H7 (cell line): ENCODE measurements at regions not wholly inside any gene's neighbourhood (a gene's known extent, or its start where the extent isn't known, plus 50 kb on each side); places are given as distances from the start of the nearest gene placed in this dataset.
"Not testable (repeated sequence)": the region's sequence is repeated elsewhere in the genome, so short reads cannot be mapped to it uniquely, and the experiment has no call there.

Experiments
- DNase-seq: peaks from one replicate; pipeline ENCODE4 v3.0.0; 2012
- H3K27me3 ChIP-seq: 2 replicates; pipeline ENCODE4 v1.6.0; 2011; ENCODE audit warnings: mild to moderate bottlenecking, low read length; ENCODE audit not compliant: control insufficient read depth, insufficient read depth
- H3K36me3 ChIP-seq: replicated peaks from 2 replicates; pipeline ENCODE4 v1.5.1; 2011; ENCODE audit warnings: low read length; ENCODE audit not compliant: control insufficient read depth, insufficient read depth
- H3K4me3 ChIP-seq: 2 replicates; pipeline ENCODE4 v1.5.1; 2011; ENCODE audit warnings: low read depth, mild to moderate bottlenecking, control low read depth, low read length, moderate library complexity; ENCODE audit not compliant: insufficient read depth

DNA sequence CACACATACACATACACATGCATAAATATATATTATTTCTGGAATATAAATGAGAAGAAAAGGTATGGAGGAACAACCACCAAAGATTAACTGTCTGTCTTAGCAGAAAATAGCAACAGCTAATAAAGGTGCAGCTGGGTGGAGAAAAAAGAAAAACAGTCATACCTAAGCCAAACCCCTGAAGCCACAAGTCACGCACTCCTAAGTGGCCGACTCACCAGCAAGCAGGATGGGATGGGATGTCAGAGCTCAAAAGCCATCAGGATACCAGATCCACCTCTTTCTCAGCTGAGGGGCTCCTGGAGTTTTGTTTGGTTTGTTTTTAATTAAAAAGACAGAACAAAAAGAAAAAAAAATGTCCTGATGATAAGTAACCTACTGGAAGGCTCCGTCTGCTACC, 64.7 kb upstream of the HIVEP3 start:
- Histone ChIP-seq H3K4me3 (no peak overlapping the region), H3K27me3 (no peaks in the 10 kb centered on the region), H3K36me3 (no peaks in the 10 kb centered on the region)
- DNase-seq = no peak

- DNase-seq = no peak
- Histone ChIP-seq H3K4me3 (no peak overlapping the region), H3K36me3 (no peaks in the 10 kb centered on the region), H3K27me3 (no peaks in the 10 kb centered on the region)
Measured at GRCh38 chr1:41981796-41982195, 63.1 kb upstream of the HIVEP3 start.

DNA sequence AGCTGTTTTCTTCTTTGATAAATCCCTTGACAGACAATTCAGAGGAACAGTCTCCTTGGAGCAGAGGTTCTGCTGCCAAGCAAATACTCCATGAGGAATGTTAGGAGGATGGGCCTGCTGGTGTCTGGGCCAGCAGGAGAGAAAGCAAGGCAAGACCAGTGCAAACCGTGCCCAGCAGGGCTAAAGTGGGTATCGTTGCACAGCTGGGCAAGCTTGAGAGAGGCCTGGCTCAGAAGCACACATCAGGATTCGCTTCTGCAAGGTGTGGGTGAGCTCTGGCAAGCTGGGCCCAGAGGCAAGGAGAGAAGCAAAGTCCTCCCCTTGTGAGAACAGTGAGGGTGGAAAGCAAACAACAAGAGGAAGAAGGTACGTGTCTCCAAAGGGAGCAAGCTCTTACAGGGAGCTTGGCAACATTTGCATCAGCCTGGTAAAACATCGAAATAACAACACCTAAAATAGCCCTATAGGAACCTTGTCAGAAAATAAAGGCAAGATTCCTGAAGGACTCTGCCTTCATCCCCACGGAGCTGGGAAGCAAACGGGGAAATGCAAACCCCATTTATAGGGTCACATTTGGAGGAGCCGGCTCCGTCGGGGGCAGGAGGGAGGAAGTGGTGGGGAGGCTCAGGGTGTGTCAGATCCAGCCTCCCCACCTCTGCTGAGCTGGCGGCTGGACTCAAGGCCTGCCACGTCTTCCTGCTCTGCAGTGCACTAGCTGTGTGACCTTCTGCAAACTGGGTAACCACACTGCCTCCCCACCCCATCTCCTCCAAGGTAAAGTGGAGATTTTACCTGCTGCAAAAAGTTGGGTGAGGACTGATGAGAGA, 62.3 kb upstream of the HIVEP3 start:
- Histone ChIP-seq H3K4me3 (no peak overlapping the region), H3K27me3 (no peaks in the 10 kb centered on the region), H3K36me3 (no peaks in the 10 kb centered on the region)
- peak; percentile 31 for DNase-seq

DNA sequence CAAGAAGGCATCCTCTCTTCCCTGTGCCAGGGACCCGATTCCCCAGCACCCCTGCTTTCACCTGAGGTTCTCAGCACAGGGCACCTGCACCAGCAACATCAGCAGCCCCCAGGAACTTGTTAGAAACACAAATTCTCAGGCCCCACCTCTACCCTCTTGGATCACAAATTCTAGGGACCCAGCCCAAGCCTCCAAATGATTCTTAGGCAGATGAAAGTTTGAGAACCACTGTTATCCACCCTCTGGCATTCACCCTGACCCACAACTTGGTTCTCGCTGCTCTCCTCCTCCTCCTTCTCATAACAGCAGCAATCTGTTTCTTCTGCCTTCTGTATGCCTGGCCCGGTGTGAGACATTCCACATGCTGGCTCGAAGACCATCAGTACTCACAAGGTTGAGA, 60.3 kb upstream of the HIVEP3 start:
- Histone ChIP-seq H3K27me3 (no peaks in the 10 kb centered on the region), H3K36me3 (no peaks in the 10 kb centered on the region), H3K4me3 (no peak overlapping the region)
- DNase-seq = no peak

DNA sequence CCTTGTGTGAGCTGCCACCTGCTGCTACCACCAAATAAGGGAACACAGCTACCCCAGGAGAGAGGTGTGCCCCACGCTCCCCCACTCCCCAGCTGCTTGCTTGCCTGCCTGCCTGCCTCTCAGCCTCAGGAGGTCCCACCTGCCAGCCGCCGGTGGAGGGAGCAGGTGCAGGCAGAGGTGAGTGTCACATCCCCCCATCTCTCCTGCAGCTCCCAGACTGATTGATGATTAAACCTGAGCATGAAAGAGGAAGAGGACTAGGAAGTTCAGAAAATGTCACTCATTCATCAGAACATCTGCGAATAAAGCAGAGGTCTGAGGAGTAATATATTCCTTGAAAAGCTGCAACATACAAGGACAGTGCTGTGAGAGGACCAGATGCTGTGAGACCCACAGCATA, 58.6 kb upstream of the HIVEP3 start:
- no peaks in the 10 kb centered on the region for H3K27me3 ChIP-seq
- H3K4me3 ChIP-seq = no peak overlapping the region
- no peaks in the 10 kb centered on the region for H3K36me3 ChIP-seq
- no peak for DNase-seq

- Histone ChIP-seq H3K36me3 (no peaks in the 10 kb centered on the region), H3K27me3 (no peaks in the 10 kb centered on the region), H3K4me3 (no peak overlapping the region)
- DNase-seq = no peak
Measured at GRCh38 chr1:41976671-41977070, 57.9 kb upstream of the HIVEP3 start.

DNA sequence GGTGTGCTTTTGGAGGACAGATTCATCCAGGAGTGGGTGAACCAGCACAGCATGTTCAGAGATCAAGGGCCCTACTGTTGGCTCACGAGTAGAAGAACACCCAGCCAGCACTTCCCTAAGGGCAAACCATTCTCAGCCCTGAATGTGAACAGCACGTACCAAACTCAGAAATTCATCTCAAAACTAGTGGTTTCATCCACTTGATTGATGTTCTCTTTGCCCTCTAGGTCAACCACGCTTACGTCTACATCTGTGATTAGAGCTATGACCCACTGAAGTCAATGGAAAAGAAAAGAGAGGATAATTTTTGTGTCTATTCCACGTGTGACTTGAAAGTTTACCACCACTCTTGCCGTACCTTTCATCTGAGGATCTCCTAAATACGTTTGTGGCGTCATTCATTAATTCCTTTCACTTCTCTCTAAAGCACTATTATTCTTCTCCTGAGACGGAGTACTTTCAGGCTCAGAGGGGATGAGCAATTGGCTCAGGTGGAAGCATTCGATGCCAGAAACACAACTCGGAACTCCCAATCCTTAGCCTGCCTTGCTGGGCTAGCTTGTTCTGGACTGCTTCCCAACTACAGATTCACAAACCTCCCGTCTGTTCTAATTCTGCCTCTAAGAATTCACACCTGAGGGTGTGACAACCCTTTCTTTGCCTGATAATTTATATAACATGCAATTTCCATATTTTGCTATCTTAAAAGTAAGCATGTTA, 57.3 kb upstream of the HIVEP3 start:
- Histone ChIP-seq H3K27me3 (no peaks in the 10 kb centered on the region), H3K36me3 (no peaks in the 10 kb centered on the region), H3K4me3 (no peak overlapping the region)
- DNase-seq = no peak

GRCh38 chr1:41975121-41975520, 56.4 kb upstream of the HIVEP3 start:
- Histone ChIP-seq H3K4me3 (no peak overlapping the region), H3K27me3 (no peaks in the 10 kb centered on the region), H3K36me3 (no peaks in the 10 kb centered on the region)
- DNase-seq = no peak

- not testable (repeated sequence) for H3K27me3 ChIP-seq, H3K36me3 ChIP-seq, H3K4me3 ChIP-seq, DNase-seq
Measured at GRCh38 chr1:41968557-41968956, 49.8 kb upstream of the HIVEP3 start.
